HG03575 (cell line): ENCODE measurements at regions not wholly inside any gene's neighbourhood (a gene's known extent, or its start where the extent isn't known, plus 50 kb on each side); places are given as distances from the start of the nearest gene placed in this dataset.
"Not testable (repeated sequence)": the region's sequence is repeated elsewhere in the genome, so short reads cannot be mapped to it uniquely, and the experiment has no call there.

Source experiments
- ATAC-seq: cut with Tn5 transposase; IDR thresholded peaks from one replicate; pipeline ENCODE4 v1.9.1; 2021; ENCODE audit not compliant: unreplicated experiment, insufficient number of reproducible peaks, low FRiP score; ENCODE audit errors: extremely low read depth

DNA sequence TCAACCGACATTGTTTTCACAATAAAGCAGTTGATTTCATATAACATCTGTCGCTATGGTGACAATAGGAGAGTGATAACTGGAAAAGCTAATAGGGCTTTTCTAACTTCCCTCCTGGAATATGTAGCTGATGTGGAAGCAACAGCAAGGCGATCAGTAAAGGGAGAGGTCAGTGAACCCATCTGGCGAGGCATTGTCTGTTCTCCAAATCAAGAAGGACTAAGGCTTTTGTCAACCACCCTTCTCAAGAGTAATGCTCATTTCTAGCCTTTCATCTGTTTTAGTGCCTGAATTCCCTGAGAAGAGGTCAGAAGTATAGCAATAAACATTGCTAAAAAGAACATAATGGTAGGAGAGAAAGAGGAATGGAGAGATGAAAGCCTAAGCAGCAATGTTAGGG lies 201.3 kb downstream of the AKAP7 start:
- no peak for ATAC-seq

DNA sequence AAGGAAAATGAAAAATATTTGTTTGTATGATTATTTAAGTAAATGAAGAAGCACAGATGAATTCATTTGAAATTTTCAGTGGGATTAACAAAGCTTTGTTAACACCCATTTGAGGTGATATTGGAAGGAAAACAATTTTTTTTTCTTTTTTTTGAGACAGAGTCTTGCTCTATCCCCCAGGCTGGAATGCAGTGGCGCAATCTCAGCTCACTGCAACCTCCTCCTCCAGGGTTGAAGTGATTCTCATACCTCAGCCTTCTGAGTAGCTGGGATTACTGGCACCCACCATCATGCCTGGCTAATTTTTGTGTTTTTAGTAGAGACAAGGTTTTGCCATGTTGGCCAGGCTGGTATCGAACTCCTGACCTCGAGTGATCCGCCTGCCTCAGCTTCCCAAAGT lies 211.6 kb downstream of the AKAP7 start:
- not testable (repeated sequence) for ATAC-seq

DNA sequence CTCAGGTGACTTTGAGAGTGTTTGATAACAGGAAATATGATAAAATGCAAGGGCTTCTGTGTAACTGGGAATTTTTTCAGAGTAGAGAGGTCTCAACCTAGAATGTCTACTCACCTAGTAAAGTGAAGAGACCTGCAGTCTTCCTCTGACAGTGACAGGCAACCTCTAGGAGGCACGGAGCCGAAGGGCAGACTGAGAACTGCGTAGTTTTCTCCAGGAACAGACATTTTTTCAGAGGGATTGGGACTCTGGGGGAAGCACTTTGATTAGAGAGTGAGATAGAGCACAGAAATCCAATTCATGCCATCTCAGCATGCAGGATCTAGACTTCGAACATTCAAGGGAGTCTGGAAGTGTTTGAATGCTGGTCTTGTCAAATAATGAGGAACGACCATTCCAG lies 213.3 kb downstream of the AKAP7 start:
- ATAC-seq = no peak

DNA sequence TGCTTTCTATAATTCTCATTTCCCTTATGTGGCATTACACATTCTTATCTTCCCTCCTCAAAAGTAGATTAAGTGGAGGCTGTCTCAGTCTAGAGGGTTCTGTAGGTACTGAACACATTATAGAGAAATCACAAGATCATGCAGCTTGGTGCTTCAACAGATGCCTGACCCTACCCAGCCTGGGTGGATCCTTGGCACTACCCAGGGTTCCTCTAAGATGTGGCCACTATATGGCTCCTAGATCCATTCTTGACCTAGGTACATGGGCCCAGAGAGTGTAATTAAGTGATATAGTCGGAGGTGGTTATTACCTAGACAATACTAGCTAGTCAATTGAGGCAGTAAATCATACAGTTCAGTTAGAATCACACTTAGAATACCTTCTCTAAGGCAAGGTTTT lies 213.9 kb downstream of the AKAP7 start:
- ATAC-seq = no peak

DNA sequence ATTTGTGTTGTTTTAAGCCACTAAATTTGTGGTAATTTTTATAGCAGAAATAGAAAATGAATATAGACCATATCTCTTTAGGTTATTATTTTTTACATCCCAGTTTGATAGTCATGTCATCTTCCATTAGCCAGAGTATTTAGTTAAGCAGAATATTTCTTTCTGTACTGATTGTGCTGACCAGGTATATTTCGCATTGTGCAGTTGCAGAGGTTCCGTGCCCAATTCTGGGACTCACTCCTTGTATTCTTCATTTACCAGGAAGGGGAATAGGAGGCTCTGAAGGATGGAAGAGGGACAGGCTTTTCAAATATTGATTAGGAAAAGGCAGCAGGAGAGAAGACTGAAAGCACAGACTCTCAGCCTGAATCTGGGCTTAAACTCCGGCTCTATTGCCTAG lies 217.8 kb downstream of the AKAP7 start:
- ATAC-seq = no peak

DNA sequence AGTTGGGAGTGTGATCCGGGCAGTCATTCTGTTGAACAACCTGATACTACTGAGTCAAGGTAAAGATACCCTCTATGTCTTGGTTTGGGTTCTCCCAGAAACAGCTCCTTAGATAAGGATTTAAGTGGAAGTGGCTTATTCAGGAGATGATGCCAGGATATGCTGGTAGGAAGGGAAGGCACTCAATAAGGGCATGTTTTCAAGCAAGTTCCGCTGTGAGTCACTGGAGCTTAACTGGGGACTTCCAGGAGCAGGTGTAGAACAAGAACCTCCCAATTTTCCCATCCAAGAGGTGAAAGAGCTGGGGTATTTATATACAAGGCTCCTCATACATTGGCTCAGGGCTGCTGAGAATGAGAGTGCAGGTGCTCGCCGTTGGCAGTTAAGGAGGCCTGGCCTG lies 218.6 kb downstream of the AKAP7 start:
- ATAC-seq = no peak

DNA sequence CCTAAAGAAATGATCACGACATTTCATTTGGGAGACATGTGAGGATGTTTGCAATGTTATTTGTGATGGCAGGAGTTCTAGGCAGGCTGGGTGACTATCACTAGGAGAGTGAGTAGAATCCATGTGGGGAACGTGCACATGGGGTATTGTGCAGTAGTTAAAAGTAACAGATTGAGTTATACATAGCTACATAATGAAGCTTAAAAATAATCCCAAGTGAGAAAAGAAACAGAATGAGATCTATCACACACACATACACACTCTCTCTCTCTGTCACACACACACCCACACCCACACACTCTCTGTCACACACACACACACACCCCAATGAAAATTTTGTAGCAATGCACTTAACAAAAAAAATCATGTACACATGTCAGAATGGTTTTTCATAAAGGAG lies 218.7 kb upstream of the ARG1 start:
- ATAC-seq = no peak

DNA sequence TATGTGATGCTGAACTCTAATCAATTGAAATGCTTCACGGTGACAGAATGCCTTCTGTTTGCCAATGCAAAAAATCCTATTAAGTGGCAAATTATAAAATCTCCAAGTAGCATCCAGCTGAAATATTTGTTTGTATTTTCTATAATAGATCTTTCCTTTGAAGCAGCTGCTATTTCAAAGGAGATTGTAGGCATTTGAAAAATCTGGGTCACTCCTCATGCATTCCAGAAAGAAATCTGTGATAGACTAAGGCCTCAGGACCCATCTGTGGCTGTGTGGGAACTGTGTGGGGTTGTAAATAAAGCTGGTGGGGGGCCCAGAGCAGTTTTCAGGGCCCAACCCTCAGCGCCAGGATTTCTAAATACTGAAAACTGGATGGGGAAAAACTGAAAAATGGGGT lies 216.9 kb upstream of the ARG1 start:
- no peak for ATAC-seq

DNA sequence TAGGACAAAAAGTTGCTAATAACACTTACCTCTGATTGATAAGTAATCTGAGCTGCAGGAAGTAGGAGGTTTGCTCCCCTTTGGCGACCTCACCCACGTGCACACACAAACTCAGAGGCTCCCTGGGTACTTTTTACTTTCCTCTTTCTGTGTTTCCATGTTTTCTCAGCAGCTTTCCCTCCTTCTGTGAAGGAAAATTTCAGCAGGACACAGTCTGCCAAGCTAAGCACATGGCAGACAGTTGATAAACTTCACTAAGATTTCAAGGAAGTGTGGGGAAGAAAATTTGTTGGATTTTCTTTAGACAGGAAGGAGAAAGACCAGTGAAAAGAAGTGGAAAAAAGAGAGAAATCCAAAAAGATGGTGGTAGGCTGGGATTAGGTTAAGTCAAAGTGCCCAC lies 215.5 kb upstream of the ARG1 start:
- no peak for ATAC-seq

DNA sequence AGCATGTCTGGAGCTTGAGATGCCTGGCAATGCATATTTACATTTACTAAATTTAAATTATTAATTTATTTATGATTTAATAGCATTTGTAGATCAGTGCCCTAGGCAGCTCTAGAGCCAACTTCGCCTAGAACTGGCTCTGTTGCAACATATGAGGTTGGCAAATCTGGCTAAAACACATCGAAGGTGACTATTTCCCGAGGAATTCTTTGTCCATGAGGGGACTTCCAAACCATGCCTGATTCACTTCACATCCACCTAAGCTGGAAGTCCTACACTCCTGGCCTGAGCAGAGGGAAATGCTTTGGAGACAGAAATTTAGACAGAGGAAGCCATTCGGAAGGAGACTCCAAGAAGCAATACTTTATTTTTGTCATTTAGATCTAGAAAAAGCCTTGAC lies 211.0 kb upstream of the ARG1 start:
- ATAC-seq = no peak

DNA sequence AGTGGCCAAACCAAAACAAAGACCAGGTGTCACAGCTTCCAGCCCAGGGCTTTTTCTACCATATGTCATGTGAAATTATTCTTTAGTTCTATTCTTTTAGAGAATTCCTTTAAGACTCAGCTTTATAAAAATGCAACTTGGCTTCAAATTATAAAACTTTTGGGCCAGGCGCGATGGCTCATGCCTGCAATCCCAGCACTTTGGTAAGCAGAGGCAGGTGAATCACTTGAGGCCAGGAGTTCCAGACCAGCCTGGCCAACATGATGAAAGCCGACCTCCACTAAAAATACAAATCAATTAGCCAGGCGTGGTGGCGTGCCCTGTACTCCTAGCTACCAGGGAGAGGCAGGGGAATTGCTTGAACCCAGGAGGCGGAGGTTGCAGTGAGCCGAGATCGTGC lies 210.3 kb upstream of the ARG1 start:
- ATAC-seq = no peak

DNA sequence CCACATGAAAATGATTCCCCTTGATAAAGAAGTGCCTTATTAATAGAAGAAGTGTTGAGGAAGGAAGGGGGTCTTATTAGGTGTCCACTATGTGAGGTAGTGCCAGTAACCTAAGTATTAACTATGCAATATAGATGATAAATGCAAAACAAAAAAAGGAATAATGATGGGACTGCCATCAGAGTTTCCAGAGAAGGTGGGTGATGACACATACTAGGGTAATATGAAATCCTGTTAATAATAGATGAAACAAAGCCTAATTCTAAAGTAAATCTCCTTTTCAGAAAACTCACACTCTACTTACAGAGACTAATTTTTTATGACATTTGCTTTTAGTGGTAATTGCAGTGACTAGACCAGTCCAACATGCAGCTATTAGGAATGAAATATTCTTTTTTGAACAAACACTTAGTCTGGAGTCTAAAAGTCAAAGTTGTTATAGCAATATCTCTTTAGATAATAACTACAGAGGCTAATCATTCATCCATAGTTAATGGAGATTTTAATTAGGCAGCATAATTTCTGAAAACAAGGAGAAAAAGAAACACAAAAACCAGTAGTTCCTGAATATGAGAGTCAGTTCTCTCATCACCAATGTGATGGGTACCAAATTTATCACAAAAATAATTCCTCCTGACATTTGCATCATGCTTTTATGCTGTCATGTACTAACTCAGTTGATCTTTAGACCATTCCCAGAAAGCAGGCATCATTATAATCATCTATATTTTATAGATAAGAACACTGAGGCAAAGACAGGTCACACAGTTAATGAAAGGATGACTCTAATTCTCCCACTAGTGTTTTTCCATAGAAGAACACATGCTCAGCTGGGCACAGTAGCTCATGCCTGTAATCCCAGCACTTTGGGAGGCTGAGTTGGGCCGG lies 208.8 kb upstream of the ARG1 start:
- no peak for ATAC-seq

DNA sequence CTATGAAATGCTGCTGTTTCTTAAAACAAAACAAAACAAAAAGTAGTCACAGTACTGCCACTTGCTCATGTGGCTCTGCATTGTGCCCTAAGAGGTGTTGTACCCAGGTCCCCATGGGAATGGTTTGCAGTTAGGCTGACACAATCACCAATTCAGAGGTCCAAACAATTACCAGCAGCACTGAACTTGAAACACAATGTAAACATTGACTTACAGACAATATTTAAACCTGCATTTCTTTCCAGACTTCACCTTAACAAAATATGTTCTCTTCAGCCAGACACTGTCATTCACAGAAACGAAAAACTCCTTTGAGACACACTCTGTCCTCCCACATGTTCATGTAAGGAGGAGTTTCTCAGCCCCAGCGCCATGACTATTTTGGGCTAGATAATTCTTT lies 206.8 kb upstream of the ARG1 start:
- ATAC-seq = no peak

DNA sequence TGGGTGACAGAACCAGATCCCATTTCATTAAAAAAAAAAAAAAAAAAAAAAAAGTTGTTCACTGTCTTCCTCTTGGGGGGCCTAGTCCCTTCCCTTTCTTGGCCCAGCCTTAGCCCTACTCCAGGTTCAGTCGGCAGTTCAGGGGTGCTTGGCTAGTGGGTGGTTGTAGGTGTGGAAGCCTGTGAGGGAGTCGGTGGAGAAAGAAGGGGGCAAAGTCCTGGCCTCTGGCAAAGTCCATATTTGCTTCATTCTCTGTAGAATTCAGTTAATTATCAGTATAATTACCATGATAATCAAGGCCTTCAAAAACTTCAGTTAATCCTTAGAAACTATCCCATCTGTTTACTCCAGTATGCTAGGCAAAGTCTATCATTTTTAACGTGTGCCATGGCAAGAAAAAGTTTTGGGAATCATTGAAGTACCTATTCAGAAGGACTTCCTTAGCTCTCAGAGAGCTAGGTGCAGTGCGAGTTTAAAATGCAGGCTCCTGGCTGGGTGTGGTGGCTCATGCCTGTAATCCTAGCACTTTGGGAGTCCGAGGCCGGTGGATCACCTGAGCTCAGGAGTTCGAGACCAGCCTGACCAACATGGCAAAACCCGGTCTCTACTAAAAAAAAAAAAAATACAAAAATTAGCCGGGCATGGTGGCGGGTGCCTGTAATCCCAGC lies 205.7 kb upstream of the ARG1 start:
- no peak for ATAC-seq

DNA sequence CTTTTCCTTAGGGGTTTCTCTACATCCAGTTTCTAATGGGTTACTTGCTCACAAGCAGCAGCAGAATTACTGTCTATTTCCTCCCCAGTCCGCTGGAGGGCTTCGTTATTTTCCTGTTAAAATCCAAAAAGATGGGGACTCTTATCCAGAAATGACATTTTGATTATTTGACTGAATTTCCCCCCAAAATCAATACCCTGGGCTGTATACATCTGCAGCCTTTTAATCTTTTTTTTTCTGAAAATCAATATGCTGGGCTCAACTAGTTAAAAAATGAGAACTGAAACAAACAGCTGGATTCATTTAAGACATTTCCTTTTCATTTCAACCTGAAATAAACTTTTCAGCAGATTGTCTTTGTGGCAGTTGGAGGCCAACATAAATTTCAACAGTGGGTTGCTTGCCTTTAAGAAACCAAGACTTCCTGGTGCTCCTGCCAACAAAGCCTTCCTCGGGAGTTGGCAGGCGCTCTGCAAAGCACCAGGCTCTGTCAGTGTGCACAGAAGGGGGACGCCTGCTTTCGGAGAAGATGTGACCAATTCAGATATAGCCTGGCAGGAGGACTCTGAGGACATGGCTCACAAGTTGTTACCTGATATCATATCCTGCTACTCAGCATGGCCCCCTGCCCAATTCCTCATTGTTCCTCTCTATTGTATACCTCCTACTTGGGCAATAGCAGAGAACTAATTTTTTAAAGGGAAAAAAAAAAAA lies 204.7 kb upstream of the ARG1 start:
- peak; percentile 49 for ATAC-seq

DNA sequence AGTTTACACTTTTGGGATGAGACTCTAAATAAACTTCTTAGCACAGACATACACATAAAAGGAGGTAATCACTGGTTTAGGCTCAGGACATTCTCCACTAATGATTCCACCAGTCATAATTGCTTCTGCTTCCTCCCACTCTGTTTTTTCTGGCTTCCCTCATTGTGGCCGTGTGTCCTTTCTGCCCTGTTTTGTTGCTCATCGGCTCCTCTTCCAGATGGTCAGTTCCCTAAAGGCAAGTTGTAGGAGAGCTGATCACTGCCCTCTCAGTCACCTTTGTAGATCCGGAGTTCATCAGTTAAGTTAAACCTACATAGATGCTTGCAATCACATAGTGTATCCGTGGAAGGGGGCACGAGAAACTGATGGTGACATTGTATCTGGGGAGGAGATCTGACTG lies 200.5 kb upstream of the ARG1 start:
- ATAC-seq = no peak

DNA sequence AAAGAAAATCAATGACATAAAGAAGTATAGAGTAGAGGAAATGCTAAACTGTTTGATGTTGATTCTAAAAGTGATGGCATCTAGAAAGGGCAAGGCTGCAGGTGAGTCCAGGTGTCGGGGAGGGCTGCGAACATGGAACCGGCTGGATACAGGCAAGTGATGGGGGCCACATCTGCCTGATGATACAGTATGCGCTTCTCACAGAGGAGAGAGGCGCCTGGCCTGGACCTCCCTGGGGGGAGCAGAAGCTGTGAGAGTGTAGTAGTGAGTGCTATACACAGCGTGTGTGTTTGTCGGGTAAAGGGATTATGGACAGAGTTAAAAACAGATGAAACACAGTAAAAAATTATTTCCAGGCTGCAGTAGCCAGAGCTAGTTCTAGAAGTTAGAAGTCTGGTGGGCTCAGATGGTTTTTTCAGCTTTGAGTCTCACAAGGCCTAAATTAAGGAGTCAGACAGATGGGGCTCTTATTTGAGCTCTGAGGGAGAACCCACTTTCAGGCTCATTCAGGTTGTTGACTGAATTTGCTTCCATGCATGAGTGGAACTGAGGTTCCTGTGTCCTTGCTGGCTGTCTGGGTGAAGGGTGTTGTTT lies 195.8 kb upstream of the ARG1 start:
- no peak for ATAC-seq

DNA sequence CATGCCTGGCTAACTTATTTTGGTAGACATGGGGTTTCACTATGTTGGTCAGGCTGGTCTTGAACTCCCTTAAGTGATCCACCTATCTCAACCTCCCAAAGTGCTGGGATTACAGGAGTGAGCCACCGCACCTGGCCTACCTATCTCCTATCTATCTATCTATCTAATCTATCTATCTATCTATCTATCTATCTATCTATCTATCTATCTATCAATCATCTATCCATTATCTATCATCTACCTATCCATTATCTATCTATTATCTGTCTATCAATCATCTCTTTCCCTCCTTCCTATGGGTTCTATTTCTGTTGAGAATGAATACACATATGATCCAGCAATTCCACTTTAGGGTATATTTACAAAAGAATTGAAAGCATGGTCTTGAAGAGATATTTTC lies 194.2 kb upstream of the ARG1 start:
- ATAC-seq = no peak

DNA sequence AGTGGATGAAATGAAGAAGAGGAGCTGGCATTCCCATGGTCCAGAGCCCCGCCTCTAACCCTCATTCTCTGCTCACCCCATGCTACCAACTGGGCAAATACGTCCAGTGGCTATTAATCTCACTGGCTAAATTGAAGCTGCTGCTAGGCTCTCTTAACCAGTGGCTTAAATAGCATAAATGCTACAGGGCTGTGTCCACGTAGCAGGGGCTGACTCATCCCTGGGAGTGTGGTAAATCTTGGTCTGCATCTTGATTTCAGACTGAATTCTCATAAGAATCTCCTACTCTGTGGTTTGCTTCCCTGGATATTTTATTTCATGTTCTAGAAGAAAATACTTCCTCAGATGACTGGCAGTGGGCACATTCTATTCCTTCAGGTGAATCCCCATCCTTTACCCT lies 193.1 kb upstream of the ARG1 start:
- no peak for ATAC-seq
